ENCODE measurements at regions not wholly inside any gene's neighbourhood (a gene's known extent, or its start where the extent isn't known, plus 50 kb on each side); places are given as distances from the start of the nearest gene placed in this dataset.

DNA sequence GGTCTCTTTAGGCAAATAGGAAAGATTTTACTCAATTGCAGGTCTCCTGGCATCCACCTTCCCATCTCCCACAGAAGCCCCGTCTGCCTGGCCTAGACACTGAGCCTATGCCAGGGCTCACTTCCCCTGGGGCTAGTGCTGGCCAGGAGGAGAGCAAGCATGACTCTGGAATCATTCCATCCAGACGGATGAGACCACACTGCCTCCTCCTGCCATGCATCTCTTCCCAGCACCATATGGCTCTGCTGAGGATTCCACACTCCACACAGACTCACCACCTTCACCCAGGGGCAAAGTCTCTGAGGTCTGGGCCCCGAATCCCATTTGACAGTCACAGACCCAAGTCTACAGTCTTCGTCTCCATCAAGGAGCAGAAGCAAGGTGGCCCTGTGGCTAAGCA lies 346.5 kb downstream of the C16orf95 start:
- Histone ChIP-seq H3K9me3 (ENCODE audit: control insufficient read depth, low read length) (peaks cover 6% of the 10 kb centered on the region), H3K4me3 (ENCODE audit: low read length) (no peak overlapping the region), H3K27me3 (ENCODE audit: control insufficient read depth, insufficient read depth, low read length, poor library complexity, severe bottlenecking) (no peaks in the 10 kb centered on the region), H3K36me3 (ENCODE audit: control insufficient read depth, insufficient read depth, low read length) (no peaks in the 10 kb centered on the region), H3K27ac (ENCODE audit: low read depth, low read length) (no peak overlapping the region), H3K4me1 (ENCODE audit: control insufficient read depth, insufficient read depth, low read length) (no peaks in the 10 kb centered on the region), H3K9ac (ENCODE audit: extremely low read depth, low read length, poor library complexity, severe bottlenecking) (no peak overlapping the region)
- Mint-ChIP-seq H3K9me3 (peaks cover 5% of the 10 kb centered on the region), H3K4me1 (no peaks in the 10 kb centered on the region), H3K27me3 (ENCODE audit: insufficient read depth) (peaks cover 14% of the 10 kb centered on the region), H3K27ac (no peak overlapping the region), H3K36me3 (ENCODE audit: low read depth) (no peaks in the 10 kb centered on the region), H3K4me3 (no peak overlapping the region)
- DNase-seq = no peak
- 86 to 88% methylated on average over 2 to 4 of the region's 4 CpGs for WGBS, 2 experiments (ENCODE audit: insufficient coverage in 1 of 2, insufficient read length in 1 of 2)
- TF ChIP-seq, protein P1, sequence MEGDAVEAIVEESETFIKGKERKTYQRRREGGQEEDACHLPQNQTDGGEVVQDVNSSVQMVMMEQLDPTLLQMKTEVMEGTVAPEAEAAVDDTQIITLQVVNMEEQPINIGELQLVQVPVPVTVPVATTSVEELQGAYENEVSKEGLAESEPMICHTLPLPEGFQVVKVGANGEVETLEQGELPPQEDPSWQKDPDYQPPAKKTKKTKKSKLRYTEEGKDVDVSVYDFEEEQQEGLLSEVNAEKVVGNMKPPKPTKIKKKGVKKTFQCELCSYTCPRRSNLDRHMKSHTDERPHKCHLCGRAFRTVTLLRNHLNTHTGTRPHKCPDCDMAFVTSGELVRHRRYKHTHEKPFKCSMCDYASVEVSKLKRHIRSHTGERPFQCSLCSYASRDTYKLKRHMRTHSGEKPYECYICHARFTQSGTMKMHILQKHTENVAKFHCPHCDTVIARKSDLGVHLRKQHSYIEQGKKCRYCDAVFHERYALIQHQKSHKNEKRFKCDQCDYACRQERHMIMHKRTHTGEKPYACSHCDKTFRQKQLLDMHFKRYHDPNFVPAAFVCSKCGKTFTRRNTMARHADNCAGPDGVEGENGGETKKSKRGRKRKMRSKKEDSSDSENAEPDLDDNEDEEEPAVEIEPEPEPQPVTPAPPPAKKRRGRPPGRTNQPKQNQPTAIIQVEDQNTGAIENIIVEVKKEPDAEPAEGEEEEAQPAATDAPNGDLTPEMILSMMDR (conservative IDR thresholded peaks at IDR 0.05) = no peak

DNA sequence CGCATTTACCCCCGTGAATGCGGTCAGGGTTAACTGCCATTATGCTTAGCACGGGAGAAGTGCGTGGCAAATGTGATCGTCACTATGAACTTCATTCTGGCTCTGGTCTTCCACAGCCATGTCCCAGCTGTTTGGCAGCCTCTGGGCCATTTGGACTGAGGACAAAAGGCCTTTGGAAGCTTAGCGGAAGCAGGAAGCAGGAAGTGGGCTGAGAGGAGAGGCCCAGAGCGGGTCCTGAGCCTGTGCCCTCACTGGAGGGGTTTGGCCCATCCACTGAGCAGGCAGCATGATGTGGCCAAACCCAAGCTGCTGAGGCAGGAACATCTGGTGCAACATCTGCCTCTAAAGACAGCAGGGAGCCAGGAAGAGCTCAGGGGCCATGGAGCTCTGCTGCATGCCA lies 345.9 kb downstream of the C16orf95 start:
- no peak overlapping the region for H3K27ac Mint-ChIP-seq
- no peaks in the 10 kb centered on the region for H3K4me1 Mint-ChIP-seq
- H3K27me3 ChIP-seq (ENCODE audit: control insufficient read depth, insufficient read depth, low read length, poor library complexity, severe bottlenecking) = no peaks in the 10 kb centered on the region
- no peak overlapping the region for H3K4me3 Mint-ChIP-seq
- peaks cover 14% of the 10 kb centered on the region for H3K27me3 Mint-ChIP-seq (ENCODE audit: insufficient read depth)
- peaks cover 6% of the 10 kb centered on the region for H3K9me3 ChIP-seq (ENCODE audit: control insufficient read depth, low read length)
- TF ChIP-seq, protein P1 (conservative IDR thresholded peaks at IDR 0.05) = no peak
- H3K9me3 Mint-ChIP-seq = peaks cover 5% of the 10 kb centered on the region
- H3K4me1 ChIP-seq (ENCODE audit: control insufficient read depth, insufficient read depth, low read length) = no peaks in the 10 kb centered on the region
- no peaks in the 10 kb centered on the region for H3K36me3 ChIP-seq (ENCODE audit: control insufficient read depth, insufficient read depth, low read length)
- DNase-seq = no peak
- no peak overlapping the region for H3K9ac ChIP-seq (ENCODE audit: extremely low read depth, low read length, poor library complexity, severe bottlenecking)
- 95% methylated on average over 6 to 8 of the region's 8 CpGs for WGBS, 2 experiments (ENCODE audit: insufficient coverage in 1 of 2, insufficient read length in 1 of 2)
- H3K27ac ChIP-seq (ENCODE audit: low read depth, low read length) = no peak overlapping the region
- H3K36me3 Mint-ChIP-seq (ENCODE audit: low read depth) = no peaks in the 10 kb centered on the region
- no peak overlapping the region for H3K4me3 ChIP-seq (ENCODE audit: low read length)

DNA sequence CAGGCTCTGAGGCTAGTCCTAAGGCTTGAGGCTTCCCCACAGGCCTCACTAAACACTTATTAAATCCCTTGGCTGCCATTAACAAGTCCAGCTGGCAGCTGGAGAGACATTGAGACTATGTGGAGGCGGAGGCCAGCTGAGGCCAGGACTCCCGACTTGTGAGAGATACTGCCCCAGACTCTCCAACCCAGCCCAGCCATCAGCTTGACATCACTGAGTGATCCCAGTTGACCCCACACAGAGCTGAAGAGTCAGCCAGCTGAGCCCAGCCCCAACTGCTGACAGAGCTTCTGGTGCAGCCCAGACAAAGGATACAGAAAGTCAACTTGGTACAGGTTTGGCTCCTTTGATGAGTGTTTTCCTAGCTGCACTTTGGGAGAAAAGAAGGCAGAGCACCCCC lies 343.1 kb downstream of the C16orf95 start:
- Histone ChIP-seq H3K27ac (ENCODE audit: low read depth, low read length) (no peak overlapping the region), H3K27me3 (ENCODE audit: control insufficient read depth, insufficient read depth, low read length, poor library complexity, severe bottlenecking) (no peaks in the 10 kb centered on the region), H3K9me3 (ENCODE audit: control insufficient read depth, low read length) (peaks cover 6% of the 10 kb centered on the region), H3K9ac (ENCODE audit: extremely low read depth, low read length, poor library complexity, severe bottlenecking) (no peak overlapping the region), H3K4me1 (ENCODE audit: control insufficient read depth, insufficient read depth, low read length) (no peaks in the 10 kb centered on the region), H3K4me3 (ENCODE audit: low read length) (no peak overlapping the region), H3K36me3 (ENCODE audit: control insufficient read depth, insufficient read depth, low read length) (no peaks in the 10 kb centered on the region)
- no peaks in the 10 kb centered on the region for H3K4me1 Mint-ChIP-seq
- peaks cover 8% of the 10 kb centered on the region for H3K27me3 Mint-ChIP-seq (ENCODE audit: insufficient read depth)
- H3K27ac Mint-ChIP-seq = no peak overlapping the region
- H3K36me3 Mint-ChIP-seq (ENCODE audit: low read depth) = no peaks in the 10 kb centered on the region
- WGBS, 2 experiments (ENCODE audit: insufficient coverage in 1 of 2, insufficient read length in 1 of 2) = 90% methylated on average over 2 of the region's 2 CpGs; no CpG with 5 or more reads in 1 of the 2 experiments
- DNase-seq = no peak
- TF ChIP-seq, protein P1 (conservative IDR thresholded peaks at IDR 0.05) = no peak
- peaks cover 5% of the 10 kb centered on the region for H3K9me3 Mint-ChIP-seq
- no peak overlapping the region for H3K4me3 Mint-ChIP-seq

Measured in endodermal cell (in vitro differentiated cells).